ENCODE measurements at regions not wholly inside any gene's neighbourhood (a gene's known extent, or its start where the extent isn't known, plus 50 kb on each side); places are given as distances from the start of the nearest gene placed in this dataset.
"Not testable (repeated sequence)": the region's sequence is repeated elsewhere in the genome, so short reads cannot be mapped to it uniquely, and the experiment has no call there.

GRCh38 chr18:66440433-66440832, 163.5 kb downstream of the CDH19 start:
- no peak for DNase-seq (ENCODE audit: low read depth)

GRCh38 chr18:66439670-66440069, 164.2 kb downstream of the CDH19 start:
- no peak for DNase-seq (ENCODE audit: low read depth)

- DNase-seq (ENCODE audit: low read depth), result no peak
Measured at GRCh38 chr18:66438711-66439536, 165.0 kb downstream of the CDH19 start.

- DNase-seq (ENCODE audit: low read depth), result no peak
Measured at GRCh38 chr18:66432636-66433035, 171.3 kb downstream of the CDH19 start.

GRCh38 chr18:66428795-66429194, 175.1 kb downstream of the CDH19 start:
- DNase-seq (ENCODE audit: low read depth), result no peak

- no peak for DNase-seq (ENCODE audit: low read depth)
Measured at GRCh38 chr18:66419400-66419799, 184.5 kb downstream of the CDH19 start.

- no peak for DNase-seq (ENCODE audit: low read depth)
Measured at GRCh38 chr18:66410692-66411091, 193.2 kb downstream of the CDH19 start.

GRCh38 chr18:66395671-66396218, 208.1 kb downstream of the CDH19 start:
- no peak for DNase-seq (ENCODE audit: low read depth)

GRCh38 chr18:66393463-66393862, 210.4 kb downstream of the CDH19 start:
- no peak for DNase-seq (ENCODE audit: low read depth)

- DNase-seq (ENCODE audit: low read depth), result no peak
Measured at GRCh38 chr18:66377291-66377690, 226.6 kb downstream of the CDH19 start.

- DNase-seq (ENCODE audit: low read depth), result not testable (repeated sequence)
Measured at GRCh38 chr18:66375391-66375790, 228.5 kb downstream of the CDH19 start.

- no peak for DNase-seq (ENCODE audit: low read depth)
Measured at GRCh38 chr18:66346833-66347588, 256.9 kb downstream of the CDH19 start.

GRCh38 chr18:66344227-66344626, 259.7 kb downstream of the CDH19 start:
- no peak for DNase-seq (ENCODE audit: low read depth)

GRCh38 chr18:66342577-66342976, 261.3 kb downstream of the CDH19 start:
- DNase-seq (ENCODE audit: low read depth), result no peak

- DNase-seq (ENCODE audit: low read depth), result no peak
Measured at GRCh38 chr18:66334534-66334933, 269.4 kb downstream of the CDH19 start.

- DNase-seq (ENCODE audit: low read depth), result peak; percentile 0
Measured at GRCh38 chr18:66329716-66330115, 274.2 kb downstream of the CDH19 start.

- no peak for DNase-seq (ENCODE audit: low read depth)
Measured at GRCh38 chr18:66328296-66328878, 275.5 kb downstream of the CDH19 start.

- no peak for DNase-seq (ENCODE audit: low read depth)
Measured at GRCh38 chr18:66325251-66325650, 278.6 kb downstream of the CDH19 start.

GRCh38 chr18:66324616-66325015, 279.3 kb downstream of the CDH19 start:
- DNase-seq (ENCODE audit: low read depth), result no peak

- no peak for DNase-seq (ENCODE audit: low read depth)
Measured at GRCh38 chr18:66317243-66318090, 286.4 kb downstream of the CDH19 start.

- DNase-seq (ENCODE audit: low read depth), result no peak
Measured at GRCh38 chr18:66316701-66317100, 287.2 kb downstream of the CDH19 start.
